NCI-H2171 treated with DMSO at 0.1 percent for 48 hours (cell line): ENCODE measurements at regions not wholly inside any gene's neighbourhood (a gene's known extent, or its start where the extent isn't known, plus 50 kb on each side); places are given as distances from the start of the nearest gene placed in this dataset.
"Not testable (repeated sequence)": the region's sequence is repeated elsewhere in the genome, so short reads cannot be mapped to it uniquely, and the experiment has no call there.

Source experiments
- DNase-seq: peaks from one replicate; lab custom pipeline; 2025; lab: John Stamatoyannopoulos, UW

DNA sequence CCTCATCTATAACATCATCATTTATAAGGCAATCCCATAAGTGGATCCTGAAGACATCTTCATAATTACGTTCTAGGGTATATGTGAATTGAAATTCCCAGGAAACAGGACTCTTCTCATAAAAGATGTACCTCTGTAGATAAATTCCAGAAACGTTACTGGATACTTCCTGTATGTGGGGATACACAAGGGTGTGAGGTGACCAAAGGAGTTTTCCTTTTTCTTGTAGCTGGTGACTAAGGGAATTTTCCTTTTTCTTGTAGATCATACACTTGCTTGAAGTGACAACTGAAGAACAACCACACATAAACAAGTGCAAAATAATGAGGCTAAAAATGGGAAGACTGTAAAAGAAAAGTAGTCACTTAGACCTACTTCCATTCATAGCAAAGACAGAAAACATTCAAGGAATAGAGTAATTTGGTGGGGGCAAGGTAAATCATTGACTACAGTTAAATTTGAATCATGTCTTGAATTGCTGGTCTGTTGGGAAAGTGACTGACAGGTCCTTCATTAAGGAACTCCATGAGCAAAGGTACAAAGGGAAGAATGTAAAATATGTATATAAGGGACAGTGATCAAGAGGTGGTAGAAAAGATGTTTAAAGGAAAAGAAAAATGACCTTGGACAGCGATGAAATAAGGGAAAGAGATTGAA, 53.2 kb upstream of the UBE2E3 start:
- DNase-seq = no peak

DNA sequence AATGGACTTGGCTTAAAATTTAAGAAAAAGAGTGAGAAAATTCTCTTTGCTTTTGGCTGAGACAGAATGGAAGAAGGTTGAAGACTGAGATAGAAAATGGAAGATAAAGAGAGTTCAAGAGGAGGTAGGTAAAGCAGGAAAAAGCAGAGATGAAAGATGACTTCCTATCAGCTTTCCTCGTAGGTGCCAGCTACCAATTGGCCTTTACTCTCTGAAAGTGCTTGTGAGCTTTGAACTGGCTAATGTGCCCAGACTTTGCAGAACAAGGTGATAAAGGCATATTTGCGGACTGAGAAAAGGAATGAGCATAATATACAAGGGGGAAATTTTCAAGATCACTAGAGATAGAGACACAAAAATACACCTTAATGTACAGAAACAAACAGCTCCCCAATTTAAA, 54.7 kb upstream of the UBE2E3 start:
- DNase-seq = no peak

DNA sequence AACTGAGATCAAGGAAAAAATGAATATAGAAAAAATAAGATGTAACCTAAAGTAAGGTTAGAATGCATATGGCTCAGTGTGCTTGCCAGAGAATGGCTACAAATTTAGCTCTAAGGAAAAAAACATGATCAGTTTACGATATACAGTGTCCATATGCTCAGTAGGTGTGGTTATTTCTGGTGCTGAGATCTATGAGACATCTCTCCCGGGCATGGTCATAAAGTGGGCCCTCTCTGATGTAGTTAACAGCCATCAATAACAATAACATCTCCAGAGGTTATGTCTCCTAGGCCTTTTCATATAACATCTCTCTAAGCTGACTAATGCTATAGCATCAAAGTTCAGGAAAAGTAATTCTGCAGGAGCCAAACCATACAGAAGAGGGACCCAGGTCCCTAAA, 56.3 kb upstream of the UBE2E3 start:
- DNase-seq = peak; percentile 34

DNA sequence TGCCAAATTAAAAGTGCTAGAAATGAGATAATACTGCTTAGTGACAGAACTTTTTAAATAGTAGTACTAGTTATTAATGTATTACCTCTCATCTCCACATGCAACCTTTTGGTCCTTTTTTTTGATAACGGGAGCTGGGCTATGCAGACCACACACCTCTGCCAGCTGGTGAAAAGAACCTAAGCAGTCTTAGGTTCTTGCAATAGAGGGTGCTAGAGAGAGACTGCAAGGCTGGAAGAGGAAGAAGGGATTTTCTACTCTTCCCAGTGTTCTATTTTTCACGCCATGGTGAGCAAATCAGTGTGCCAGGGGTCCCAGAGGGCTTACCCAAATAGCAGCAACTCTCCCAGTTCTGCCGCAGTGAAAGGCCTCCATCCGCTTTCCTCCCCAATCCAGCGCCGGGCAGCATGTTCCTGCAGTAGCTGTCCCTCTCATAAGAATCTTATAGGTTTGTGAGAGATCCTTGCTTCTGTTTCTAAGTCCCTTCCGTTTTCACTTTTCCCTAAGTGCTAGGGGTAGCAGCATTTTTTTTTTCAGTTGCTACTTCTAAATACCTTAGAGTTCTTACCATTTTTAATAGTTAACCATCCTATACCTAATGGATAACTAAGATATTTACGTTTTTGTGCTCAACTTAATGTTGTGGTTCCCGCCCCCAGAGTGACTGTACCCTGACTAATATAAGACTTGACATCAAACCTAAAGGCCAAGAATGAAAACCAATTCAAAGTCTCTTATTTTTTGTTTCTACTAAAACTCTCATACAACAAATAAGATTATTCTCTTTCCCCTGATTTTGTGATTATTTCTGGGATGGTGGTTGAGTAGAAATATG, 69.4 kb upstream of the UBE2E3 start:
- no peak for DNase-seq

DNA sequence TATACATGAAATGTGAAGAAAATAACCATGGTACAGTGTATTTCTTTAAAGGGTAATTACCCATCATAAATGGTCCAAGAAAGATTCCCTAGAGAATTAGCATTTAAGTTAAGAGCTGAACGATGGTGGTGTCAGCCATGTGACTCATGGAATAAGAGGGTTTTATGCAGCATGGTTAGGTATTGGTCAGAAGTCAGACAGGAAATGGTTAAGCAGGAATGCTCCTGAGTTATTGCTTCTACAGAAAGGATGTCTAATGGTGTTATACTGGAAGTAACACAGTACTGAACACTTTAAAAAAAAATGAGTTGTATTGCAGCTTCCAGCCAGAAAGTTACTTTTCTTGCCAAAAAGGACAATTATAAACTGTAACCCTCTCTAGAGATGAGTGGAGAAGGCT, 72.7 kb upstream of the UBE2E3 start:
- no peak for DNase-seq

DNA sequence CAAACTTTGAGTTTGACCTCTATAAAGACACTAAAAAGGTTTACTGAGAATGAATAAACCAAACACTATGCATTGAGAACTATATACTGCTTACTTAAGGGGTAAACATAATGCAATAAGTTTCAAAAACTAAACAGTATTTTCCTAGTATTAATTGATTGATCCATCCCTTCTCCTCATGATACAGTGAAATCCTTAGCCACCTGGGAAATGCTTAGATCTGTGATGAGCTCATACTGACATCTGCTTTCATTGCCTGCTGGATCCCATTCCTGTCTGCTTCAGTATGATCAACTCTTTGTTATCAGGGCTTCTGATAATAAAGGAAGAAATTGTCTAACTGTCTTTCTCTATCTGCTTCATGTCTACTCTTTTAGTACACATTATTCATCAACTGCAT, 74.9 kb upstream of the UBE2E3 start:
- peak; percentile 82 for DNase-seq

DNA sequence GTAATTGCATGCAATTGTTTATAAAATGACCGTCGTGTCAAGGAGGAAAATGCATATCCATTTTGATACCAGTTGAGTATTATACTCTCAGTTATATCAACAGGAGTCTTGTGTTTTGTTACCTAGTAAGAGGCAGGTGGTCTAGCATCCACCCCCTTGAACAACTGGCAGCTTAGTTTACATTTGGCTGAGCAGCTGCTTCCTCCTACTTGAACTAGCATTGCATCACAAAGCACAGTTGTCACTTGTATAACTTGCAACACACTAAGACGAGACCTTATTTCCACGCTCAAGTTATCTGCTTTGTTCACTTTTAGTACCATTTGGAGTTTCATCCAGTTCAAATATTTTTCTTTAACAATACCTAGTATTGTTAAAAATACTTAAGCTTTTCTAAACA, 75.4 kb upstream of the UBE2E3 start:
- peak; percentile 93 for DNase-seq

DNA sequence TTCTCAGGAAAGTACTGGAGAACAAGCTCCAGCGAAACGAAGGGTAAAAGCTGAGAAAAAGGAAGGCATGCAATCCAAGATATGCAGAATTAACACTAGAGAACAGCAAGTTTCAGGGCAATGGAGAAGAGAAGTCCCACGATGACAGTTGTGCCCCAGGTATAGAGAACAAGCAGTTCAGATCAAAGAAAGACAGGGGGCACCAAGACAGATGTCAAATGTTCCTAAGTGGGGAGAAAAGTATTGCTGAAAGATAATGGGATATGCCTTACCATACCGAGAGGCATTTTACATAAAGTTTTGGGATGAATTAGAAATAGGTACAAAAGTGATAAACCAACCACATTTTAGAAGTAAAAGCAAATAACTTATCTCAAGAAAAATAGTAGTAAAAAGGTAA, 79.1 kb upstream of the UBE2E3 start:
- DNase-seq = no peak

DNA sequence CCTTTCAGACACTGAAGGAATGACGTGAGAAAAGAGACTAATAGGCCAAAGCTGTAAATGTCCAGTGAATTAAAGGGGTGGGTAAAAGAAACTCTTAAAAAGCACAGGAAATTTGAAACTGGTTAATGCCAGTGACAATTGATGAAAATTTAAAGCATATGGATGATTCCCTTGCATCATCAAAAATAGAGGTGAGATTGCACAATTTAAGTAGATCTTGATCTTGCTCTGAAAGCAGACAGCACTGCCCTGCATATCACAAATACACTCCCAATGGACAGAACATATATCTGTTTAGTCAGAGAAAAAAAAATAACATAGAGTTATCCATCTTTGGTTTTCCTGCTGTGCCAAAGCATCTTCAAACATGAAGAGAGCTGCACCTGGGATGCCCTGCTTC, 86.7 kb upstream of the UBE2E3 start:
- no peak for DNase-seq

DNA sequence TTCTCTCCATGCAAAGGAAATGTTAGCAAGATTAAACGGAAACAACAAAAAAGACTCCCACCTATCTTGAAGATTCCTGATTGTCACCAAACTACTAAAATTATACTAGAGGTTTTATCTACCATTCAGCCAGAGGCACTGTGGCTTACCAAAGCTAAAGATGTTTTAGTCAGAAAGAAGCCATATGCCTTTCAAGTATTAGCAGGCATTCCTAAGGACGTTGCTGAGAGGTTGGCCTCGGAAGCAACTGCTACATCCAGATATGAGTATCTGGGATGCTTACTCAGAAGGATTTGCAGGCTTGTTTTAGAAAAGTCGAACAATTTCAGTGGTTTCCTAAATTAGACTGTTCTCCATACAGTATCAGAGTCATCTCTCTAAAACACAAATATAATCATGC, 88.3 kb upstream of the UBE2E3 start:
- DNase-seq = no peak

DNA sequence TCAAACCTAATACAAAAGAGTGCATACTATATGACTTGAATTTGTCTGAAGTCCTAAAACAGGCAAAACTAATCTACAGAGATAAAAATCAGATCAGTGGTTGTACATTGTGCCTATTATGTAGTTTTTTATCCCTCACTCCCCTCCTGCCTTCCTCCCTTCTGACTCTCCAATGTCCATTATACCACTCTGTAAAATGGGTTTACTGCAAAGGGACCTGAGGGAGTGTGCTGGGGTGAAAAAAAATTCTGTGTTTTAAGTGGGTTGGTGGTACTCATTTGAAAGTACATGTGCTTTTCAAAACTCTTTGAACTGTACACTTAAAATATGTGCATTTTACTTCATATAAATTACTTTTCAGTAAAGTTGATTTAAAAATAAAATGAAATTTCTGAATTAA, 89.0 kb upstream of the UBE2E3 start:
- DNase-seq = no peak

DNA sequence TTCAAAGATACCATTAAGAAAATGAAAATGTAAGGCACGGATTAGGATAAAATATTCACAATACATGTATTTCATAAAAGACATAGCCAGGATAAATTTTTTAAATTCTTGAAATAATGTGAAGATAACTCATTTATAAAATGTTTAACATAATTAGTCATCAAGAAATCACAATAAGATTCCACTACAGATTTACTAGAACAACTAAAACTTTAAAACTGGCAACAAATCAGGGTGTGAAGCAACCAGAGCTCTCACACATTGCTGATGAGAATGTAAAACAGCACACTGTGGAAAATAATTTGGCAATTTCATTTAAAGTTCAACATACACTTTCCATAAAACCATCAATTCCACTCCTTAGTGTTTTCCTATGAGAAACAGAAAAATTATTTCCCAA, 89.6 kb upstream of the UBE2E3 start:
- no peak for DNase-seq

DNA sequence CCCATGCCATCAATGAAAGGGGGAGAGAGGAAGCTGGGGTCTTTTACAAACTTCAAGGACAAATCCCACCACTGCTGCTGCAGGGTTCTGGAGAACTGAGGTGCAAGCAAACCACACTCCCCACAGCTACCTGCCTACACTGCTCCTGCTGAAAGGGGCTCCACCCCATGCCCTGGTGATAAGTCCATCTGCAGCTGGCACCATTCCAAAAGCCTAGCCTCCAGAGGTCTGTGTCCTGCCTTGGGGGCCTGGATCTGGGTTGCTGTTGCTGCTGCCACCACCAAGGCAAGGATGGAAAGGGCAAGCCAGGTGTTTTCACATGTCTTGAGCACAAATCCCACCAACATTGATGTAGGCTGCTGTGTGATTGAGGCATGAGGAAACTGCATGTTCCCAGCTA, 97.4 kb upstream of the UBE2E3 start:
- no peak for DNase-seq

DNA sequence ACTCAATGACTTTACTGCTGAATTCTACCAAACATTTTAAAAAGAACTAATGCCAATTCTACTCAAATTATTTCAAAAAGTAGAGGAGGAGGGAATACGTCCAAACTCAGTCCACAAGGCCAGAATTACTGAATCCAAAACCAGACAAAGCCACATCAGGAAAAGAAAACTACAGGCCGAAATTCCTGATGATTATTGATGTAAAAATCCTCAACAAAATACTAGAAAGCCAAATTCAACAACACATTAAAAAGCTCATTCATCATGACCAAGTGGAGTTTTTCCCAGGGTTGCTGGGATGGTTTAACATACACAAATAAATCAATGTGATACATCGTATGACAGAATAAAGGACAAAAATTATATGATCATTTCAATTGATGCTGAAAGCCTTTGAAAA, 103.9 kb upstream of the UBE2E3 start:
- DNase-seq = no peak

DNA sequence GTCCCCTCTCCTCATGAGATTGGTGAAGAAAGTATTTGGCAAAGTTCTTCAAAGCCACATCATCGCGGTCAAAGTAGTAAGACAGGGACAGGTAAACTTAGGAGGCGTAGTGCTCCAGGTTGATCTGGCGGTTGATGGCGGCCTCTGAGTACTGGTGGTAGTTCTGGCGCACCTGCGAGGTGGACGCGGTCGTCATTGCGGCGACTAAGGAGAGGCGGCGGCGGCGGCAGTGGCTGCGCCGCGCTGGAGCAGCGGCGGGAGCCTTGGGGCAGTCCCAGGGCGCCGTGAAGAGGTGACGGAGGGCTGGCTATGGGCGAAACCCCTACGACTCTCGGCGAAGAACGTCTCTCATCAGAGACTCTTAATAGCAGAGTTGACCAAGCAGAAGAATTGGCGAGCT, 107.2 kb upstream of the UBE2E3 start:
- no peak for DNase-seq

DNA sequence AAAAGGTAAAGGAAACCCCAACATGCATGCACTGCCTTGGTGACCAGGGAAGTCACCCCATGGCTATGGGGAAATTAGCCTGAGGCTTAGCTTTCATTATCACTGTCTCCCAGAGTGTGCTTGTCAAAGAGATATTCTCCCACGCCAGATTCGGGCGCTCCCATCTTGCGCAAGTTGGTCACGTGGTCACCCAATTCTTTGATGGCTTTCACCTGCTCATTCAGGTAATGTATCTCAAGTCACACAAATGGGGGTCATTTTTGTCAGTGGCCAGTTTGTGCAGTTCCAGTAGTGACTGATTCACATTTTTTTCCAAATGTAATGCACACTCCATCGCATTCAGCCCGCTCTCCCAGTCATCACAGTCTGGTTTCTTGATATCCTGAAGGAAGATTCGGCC, 107.6 kb upstream of the UBE2E3 start:
- DNase-seq = not testable (repeated sequence)

DNA sequence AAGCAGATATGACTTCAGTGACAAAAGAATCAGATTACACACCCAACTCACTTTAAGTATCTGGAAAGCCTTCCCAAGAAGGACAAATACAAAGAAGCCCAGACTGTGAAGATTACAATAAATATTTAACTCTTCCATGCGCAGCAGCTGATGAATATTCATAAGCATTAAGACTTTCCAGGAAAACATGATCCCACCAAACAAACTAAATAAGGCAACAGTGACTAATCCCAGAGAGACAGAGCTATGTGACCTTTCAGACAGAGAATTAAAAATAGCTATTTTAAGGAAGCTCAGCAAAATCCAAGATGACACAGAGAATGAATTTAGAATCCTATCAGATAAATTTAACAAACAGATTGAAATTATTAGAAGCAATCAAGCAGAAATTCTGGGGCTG, 108.2 kb upstream of the UBE2E3 start:
- DNase-seq = no peak

DNA sequence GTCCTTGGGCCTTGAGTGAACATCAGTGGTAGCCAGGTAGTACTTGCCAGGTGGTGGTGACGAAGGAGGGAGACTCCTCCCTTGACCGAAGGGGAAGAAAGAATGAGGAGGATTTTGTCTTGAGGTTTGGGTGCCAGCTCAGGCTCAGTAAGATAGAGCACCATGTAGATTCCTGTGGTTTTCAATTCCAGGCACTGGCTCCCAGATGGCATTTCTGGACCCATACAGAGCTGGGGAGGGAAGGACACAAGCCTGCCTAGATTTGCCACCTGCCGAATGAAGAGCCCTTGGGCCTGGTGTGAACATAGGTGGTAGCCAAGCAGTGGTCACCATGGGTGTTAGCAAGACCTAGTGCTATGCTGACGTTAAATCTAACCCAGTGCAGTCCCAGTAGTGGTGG, 108.8 kb upstream of the UBE2E3 start:
- no peak for DNase-seq

DNA sequence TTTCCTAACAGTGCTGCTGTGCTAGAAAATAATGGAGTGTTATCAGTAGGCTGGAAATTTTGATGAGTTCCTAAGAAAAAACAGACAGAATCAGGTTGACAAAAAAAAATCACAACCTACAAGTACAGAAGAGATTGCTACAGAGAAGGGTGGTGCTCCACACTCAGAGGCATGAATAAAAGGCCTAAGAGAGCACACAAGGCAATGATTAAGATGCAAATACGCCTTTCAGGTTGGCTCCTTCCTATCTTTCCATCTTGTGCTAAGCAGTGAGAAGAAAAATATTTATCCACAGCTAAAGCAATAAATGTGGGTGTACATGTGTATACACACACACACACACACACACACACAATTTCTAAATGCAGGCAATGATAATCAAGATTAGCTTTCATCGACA, 130.6 kb upstream of the UBE2E3 start:
- no peak for DNase-seq

DNA sequence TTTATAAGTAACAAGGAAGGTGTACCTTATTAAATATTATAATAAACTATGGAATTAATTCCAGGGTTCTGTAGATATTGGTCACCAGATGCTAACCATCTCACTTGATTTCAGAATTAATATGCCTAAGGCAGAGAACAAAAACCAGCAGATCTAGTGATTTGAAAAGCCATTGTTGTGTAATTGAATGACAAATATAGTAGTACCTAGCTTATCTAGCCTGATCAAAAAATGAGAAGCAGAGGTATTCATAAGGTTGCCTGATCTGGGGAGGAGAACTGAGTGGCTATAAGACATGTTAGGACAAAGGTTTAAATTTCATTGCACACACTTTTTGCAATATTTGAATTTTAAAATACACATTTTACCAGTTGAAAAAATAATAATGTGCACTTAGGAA, 132.0 kb upstream of the UBE2E3 start:
- DNase-seq = peak; percentile 65

DNA sequence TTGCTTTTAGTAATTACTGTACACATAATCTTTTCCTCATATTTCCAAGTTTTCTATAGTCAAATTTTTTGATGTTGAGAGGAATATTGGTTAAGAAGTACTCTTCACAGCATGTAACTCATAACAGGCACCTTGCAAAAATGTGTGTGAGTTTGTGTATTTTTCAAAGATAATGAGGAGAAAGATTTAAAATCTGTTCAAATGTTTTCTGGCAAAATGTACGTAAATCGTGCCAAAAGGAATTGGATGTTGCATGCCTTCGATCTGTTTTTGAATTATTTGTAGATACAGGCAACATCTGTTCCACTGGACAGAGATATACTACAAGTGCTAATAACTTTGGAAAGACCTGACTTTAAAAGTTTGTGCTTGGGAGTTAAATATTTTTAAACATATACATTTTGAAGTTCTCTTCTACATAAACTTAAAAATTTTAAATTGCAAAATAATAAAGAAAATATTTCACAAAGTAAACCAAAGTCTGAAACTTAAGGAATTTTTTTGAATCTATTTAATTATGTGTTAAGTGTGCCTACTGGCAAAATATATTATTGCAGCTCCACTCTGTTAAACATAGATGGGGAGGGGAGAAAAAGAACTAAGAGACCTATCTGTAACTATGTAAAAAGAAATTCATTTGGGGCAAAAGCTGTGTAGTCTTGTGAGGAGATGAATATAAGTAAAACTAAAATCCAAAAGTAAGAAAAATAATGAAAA, 133.5 kb upstream of the UBE2E3 start:
- DNase-seq = peak; percentile 29

DNA sequence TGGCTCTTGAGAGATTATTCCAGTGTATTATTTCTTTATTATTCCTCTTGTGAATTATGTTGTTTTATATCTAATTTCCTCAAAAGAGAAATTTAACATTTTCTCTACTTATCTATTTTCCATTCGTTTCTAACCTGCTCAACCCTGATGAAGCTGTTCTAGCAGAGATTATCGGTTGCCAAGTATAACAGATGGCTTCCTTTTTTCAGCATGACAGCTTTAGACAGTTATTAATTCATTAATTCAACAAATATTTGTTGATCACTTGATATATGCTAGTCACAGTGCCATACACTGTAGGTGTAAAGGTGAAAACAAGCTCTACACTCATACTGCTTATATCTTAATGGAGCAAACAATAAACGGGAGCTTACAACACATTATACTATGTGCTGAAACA, 137.9 kb upstream of the UBE2E3 start:
- peak; percentile 97 for DNase-seq

DNA sequence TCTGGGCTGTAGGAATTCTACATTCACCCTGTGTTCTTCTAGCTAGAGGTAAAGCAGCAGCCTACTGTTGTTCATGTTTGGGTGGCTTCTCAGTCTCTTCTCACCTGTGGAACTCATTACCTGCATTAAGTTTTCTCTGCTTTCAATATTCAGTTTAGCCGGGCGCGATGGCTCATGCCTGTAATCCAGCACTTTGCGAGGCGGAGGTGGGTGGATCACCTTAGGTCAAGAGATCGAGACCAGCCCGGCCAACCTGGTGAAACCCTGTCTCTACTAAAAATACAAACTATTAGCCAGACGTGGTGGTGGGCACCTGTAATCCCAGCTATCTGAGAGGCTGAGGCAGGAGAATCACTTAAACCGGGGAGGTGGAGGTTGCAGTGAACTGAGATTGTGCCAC, 139.8 kb upstream of the UBE2E3 start:
- DNase-seq = no peak
